ENCODE measurements at regions not wholly inside any gene's neighbourhood (a gene's known extent, or its start where the extent isn't known, plus 50 kb on each side); places are given as distances from the start of the nearest gene placed in this dataset.

GRCh38 chrX:4762196-4762595 lies 1048.7 kb upstream of the PRKX start:
- no peaks in the 10 kb centered on the region for H3K4me1 ChIP-seq (ENCODE audit: control insufficient read depth, insufficient read depth, low read length)
- H3K27me3 ChIP-seq (ENCODE audit: control insufficient read depth, insufficient read depth, low read length) = no peaks in the 10 kb centered on the region
- no peaks in the 10 kb centered on the region for H3K36me3 ChIP-seq (ENCODE audit: control insufficient read depth, insufficient read depth, low read length)
- no peak overlapping the region for H3K9ac ChIP-seq (ENCODE audit: low read depth, low read length)
- H3K4me3 ChIP-seq (ENCODE audit: low read depth, low read length) = no peak overlapping the region
- H3K9me3 ChIP-seq (ENCODE audit: control insufficient read depth, insufficient read depth, low read length) = no peaks in the 10 kb centered on the region

- Histone ChIP-seq H3K4me1 (ENCODE audit: control insufficient read depth, insufficient read depth, low read length) (no peaks in the 10 kb centered on the region), H3K9ac (ENCODE audit: low read depth, low read length) (no peak overlapping the region), H3K27me3 (ENCODE audit: control insufficient read depth, insufficient read depth, low read length) (no peaks in the 10 kb centered on the region), H3K9me3 (ENCODE audit: control insufficient read depth, insufficient read depth, low read length) (no peaks in the 10 kb centered on the region), H3K4me3 (ENCODE audit: low read depth, low read length) (no peak overlapping the region), H3K36me3 (ENCODE audit: control insufficient read depth, insufficient read depth, low read length) (no peaks in the 10 kb centered on the region)
Observed at GRCh38 chrX:4754878-4755604, 1041.6 kb upstream of the PRKX start.

DNA sequence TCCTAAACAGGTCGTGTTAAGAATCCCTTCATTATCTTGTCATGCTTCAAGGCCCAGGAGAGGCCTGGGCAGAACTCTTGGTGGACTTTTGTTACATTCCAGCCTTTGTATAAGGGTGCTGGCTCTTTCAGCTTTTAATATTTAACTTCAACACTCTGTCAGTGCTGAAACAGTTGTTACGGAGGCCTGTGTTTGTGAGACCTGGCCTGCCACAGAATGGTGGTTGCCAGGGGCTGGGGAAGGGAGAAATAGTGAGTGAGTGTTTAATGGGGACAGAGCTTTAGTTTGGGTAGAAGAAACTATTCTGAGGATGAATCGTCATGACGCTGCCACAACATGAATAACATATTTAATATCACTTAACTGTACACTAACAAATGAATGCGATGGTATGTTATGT lies 1027.6 kb upstream of the PRKX start:
- Histone ChIP-seq H3K4me3 (ENCODE audit: low read depth, low read length) (no peak overlapping the region), H3K9ac (ENCODE audit: low read depth, low read length) (no peak overlapping the region), H3K4me1 (ENCODE audit: control insufficient read depth, insufficient read depth, low read length) (no peaks in the 10 kb centered on the region), H3K9me3 (ENCODE audit: control insufficient read depth, insufficient read depth, low read length) (no peaks in the 10 kb centered on the region), H3K27me3 (ENCODE audit: control insufficient read depth, insufficient read depth, low read length) (no peaks in the 10 kb centered on the region), H3K36me3 (ENCODE audit: control insufficient read depth, insufficient read depth, low read length) (no peaks in the 10 kb centered on the region)

- H3K9me3 ChIP-seq (ENCODE audit: control insufficient read depth, insufficient read depth, low read length) = no peaks in the 10 kb centered on the region
- no peaks in the 10 kb centered on the region for H3K36me3 ChIP-seq (ENCODE audit: control insufficient read depth, insufficient read depth, low read length)
- no peak overlapping the region for H3K4me3 ChIP-seq (ENCODE audit: low read depth, low read length)
- H3K9ac ChIP-seq (ENCODE audit: low read depth, low read length) = no peak overlapping the region
- no peaks in the 10 kb centered on the region for H3K27me3 ChIP-seq (ENCODE audit: control insufficient read depth, insufficient read depth, low read length)
- no peaks in the 10 kb centered on the region for H3K4me1 ChIP-seq (ENCODE audit: control insufficient read depth, insufficient read depth, low read length)
Observed at GRCh38 chrX:4735299-4735698, 1021.9 kb upstream of the PRKX start.

- Histone ChIP-seq H3K27me3 (ENCODE audit: control insufficient read depth, insufficient read depth, low read length) (no peaks in the 10 kb centered on the region), H3K4me1 (ENCODE audit: control insufficient read depth, insufficient read depth, low read length) (no peaks in the 10 kb centered on the region), H3K36me3 (ENCODE audit: control insufficient read depth, insufficient read depth, low read length) (no peaks in the 10 kb centered on the region), H3K9ac (ENCODE audit: low read depth, low read length) (no peak overlapping the region), H3K4me3 (ENCODE audit: low read depth, low read length) (no peak overlapping the region), H3K9me3 (ENCODE audit: control insufficient read depth, insufficient read depth, low read length) (no peaks in the 10 kb centered on the region)
Observed at GRCh38 chrX:4710618-4711433, 997.4 kb upstream of the PRKX start.

GRCh38 chrX:4708970-4709760 lies 995.7 kb upstream of the PRKX start:
- Histone ChIP-seq H3K9ac (ENCODE audit: low read depth, low read length) (no peak overlapping the region), H3K4me1 (ENCODE audit: control insufficient read depth, insufficient read depth, low read length) (no peaks in the 10 kb centered on the region), H3K4me3 (ENCODE audit: low read depth, low read length) (no peak overlapping the region), H3K36me3 (ENCODE audit: control insufficient read depth, insufficient read depth, low read length) (no peaks in the 10 kb centered on the region), H3K9me3 (ENCODE audit: control insufficient read depth, insufficient read depth, low read length) (no peaks in the 10 kb centered on the region), H3K27me3 (ENCODE audit: control insufficient read depth, insufficient read depth, low read length) (no peaks in the 10 kb centered on the region)

GRCh38 chrX:4706961-4707360 lies 993.5 kb upstream of the PRKX start:
- Histone ChIP-seq H3K4me3 (ENCODE audit: low read depth, low read length) (no peak overlapping the region), H3K9me3 (ENCODE audit: control insufficient read depth, insufficient read depth, low read length) (no peaks in the 10 kb centered on the region), H3K36me3 (ENCODE audit: control insufficient read depth, insufficient read depth, low read length) (no peaks in the 10 kb centered on the region), H3K27me3 (ENCODE audit: control insufficient read depth, insufficient read depth, low read length) (no peaks in the 10 kb centered on the region), H3K9ac (ENCODE audit: low read depth, low read length) (no peak overlapping the region), H3K4me1 (ENCODE audit: control insufficient read depth, insufficient read depth, low read length) (no peaks in the 10 kb centered on the region)

DNA sequence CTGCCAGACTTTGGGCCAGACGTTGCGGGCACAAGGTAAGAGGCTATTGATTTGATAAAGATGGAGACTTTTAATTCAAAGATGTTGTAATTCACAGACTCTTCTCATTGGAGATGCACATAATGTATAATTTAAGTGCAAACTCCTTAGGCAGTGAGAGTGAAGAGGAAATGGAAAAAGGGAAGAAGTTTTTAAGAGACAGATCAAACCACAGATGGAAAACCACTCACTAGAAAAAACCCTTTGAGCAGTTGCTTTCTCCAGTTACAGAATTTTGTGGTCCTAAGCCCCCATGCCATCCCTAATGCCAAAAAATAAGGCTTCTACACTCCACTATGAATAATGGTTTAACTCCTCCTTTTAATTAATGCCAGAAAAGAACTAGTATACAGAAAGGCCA lies 977.1 kb upstream of the PRKX start:
- Histone ChIP-seq H3K4me1 (ENCODE audit: control insufficient read depth, insufficient read depth, low read length) (no peaks in the 10 kb centered on the region), H3K9ac (ENCODE audit: low read depth, low read length) (no peak overlapping the region), H3K4me3 (ENCODE audit: low read depth, low read length) (no peak overlapping the region), H3K9me3 (ENCODE audit: control insufficient read depth, insufficient read depth, low read length) (no peaks in the 10 kb centered on the region), H3K36me3 (ENCODE audit: control insufficient read depth, insufficient read depth, low read length) (no peaks in the 10 kb centered on the region), H3K27me3 (ENCODE audit: control insufficient read depth, insufficient read depth, low read length) (no peaks in the 10 kb centered on the region)

DNA sequence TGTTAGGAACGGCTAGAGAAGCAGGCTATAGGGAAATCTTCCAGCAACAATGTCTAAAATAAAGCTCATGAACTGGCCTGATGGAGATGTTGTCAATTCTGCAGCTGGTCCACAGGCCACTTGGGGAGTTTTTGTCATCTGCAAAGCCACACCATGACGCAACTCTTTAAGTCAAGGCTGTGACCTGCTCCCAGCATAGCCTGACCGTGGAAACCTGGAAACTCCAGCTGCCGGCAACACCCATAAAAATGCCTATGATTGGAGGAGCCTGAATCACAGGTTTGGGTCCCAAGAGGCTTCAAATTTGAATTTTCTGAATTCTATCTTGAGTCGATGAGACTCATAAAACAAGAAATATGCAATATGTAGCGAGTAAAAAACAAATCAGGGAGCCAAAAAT lies 969.2 kb upstream of the PRKX start:
- Histone ChIP-seq H3K36me3 (ENCODE audit: control insufficient read depth, insufficient read depth, low read length) (no peaks in the 10 kb centered on the region), H3K4me1 (ENCODE audit: control insufficient read depth, insufficient read depth, low read length) (no peaks in the 10 kb centered on the region), H3K9ac (ENCODE audit: low read depth, low read length) (no peak overlapping the region), H3K9me3 (ENCODE audit: control insufficient read depth, insufficient read depth, low read length) (no peaks in the 10 kb centered on the region), H3K4me3 (ENCODE audit: low read depth, low read length) (no peak overlapping the region), H3K27me3 (ENCODE audit: control insufficient read depth, insufficient read depth, low read length) (no peaks in the 10 kb centered on the region)

DNA sequence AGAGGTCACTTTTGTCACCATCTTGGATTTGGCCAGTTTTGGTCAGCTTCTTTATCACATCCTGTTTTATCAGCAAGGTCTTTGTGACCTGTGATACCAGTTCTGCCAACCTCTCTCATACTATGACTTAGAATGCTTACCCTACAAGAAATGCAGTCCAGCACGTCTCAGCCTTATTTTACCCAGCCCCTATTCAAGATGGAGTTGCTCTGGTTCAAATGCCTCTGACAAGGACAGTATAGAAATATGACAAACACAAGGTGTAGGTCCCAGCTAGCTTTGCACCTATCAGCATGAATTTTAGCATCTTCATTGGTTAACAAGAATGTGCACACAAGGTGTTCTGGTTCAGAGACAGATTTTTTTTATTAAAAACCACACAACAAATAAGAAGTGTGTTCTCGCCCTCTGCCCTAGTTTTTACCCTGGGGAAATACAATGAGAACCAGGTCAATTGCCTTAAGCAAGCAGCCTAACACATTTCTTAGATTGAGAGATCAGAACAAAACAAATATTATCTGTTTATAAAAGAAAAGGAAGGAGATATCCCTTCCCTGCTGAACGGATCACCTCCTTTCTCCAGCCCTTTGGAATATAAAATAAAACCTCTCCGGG lies 962.3 kb upstream of the PRKX start:
- Histone ChIP-seq H3K36me3 (ENCODE audit: control insufficient read depth, insufficient read depth, low read length) (no peaks in the 10 kb centered on the region), H3K27me3 (ENCODE audit: control insufficient read depth, insufficient read depth, low read length) (no peaks in the 10 kb centered on the region), H3K9ac (ENCODE audit: low read depth, low read length) (no peak overlapping the region), H3K9me3 (ENCODE audit: control insufficient read depth, insufficient read depth, low read length) (no peaks in the 10 kb centered on the region), H3K4me3 (ENCODE audit: low read depth, low read length) (no peak overlapping the region), H3K4me1 (ENCODE audit: control insufficient read depth, insufficient read depth, low read length) (no peaks in the 10 kb centered on the region)

GRCh38 chrX:4674028-4674782 lies 960.8 kb upstream of the PRKX start:
- Histone ChIP-seq H3K4me3 (ENCODE audit: low read depth, low read length) (no peak overlapping the region), H3K36me3 (ENCODE audit: control insufficient read depth, insufficient read depth, low read length) (no peaks in the 10 kb centered on the region), H3K27me3 (ENCODE audit: control insufficient read depth, insufficient read depth, low read length) (no peaks in the 10 kb centered on the region), H3K9ac (ENCODE audit: low read depth, low read length) (no peak overlapping the region), H3K9me3 (ENCODE audit: control insufficient read depth, insufficient read depth, low read length) (no peaks in the 10 kb centered on the region), H3K4me1 (ENCODE audit: control insufficient read depth, insufficient read depth, low read length) (no peaks in the 10 kb centered on the region)
